Fibroblast of pulmonary artery (primary cell): ENCODE measurements at regions not wholly inside any gene's neighbourhood (a gene's known extent, or its start where the extent isn't known, plus 50 kb on each side); places are given as distances from the start of the nearest gene placed in this dataset.

Source experiments
- DNase-seq: peaks from one replicate; pipeline ENCODE4 v3.0.0-alpha.2; 2010; ENCODE audit warnings: low read depth
- H3K4me3 ChIP-seq: replicated peaks from 2 replicates; pipeline ENCODE4 v1.5.1; 2011; ENCODE audit warnings: low read depth, mild to moderate bottlenecking, control low read depth, low read length, moderate library complexity
- TF ChIP-seq, protein P1 (sequence below): IDR thresholded peaks from 2 replicates; pipeline ENCODE4 v1.5.1; 2011; ENCODE audit warnings: mild to moderate bottlenecking, control low read depth, low read length, inconsistent platforms; ENCODE audit errors: missing control alignments

GRCh38 chr7:121473645-121474300 is 77.7 kb upstream of the FAM3C start:
- no peak for DNase-seq
- TF ChIP-seq, protein P1, sequence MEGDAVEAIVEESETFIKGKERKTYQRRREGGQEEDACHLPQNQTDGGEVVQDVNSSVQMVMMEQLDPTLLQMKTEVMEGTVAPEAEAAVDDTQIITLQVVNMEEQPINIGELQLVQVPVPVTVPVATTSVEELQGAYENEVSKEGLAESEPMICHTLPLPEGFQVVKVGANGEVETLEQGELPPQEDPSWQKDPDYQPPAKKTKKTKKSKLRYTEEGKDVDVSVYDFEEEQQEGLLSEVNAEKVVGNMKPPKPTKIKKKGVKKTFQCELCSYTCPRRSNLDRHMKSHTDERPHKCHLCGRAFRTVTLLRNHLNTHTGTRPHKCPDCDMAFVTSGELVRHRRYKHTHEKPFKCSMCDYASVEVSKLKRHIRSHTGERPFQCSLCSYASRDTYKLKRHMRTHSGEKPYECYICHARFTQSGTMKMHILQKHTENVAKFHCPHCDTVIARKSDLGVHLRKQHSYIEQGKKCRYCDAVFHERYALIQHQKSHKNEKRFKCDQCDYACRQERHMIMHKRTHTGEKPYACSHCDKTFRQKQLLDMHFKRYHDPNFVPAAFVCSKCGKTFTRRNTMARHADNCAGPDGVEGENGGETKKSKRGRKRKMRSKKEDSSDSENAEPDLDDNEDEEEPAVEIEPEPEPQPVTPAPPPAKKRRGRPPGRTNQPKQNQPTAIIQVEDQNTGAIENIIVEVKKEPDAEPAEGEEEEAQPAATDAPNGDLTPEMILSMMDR: no peak
- no peak overlapping the region for H3K4me3 ChIP-seq

DNA sequence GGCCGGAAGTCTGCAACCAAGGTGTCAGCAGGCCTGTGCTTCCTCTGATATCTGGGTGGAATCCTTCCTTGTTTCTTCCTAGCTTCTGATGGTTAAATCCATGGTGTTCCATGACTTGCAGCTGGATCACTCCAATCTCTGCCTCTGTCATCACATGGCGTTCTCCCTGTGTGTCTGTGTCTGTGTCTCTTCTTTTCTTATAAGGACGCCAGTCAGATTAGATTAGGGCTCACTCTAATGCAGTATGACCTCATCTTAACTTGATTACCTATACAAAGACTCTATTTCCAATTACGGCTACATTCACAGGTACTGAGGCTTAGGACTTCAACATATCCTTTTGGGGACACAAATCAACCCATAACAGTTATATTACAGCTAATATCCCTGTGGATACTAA is 70.3 kb upstream of the FAM3C start:
- DNase-seq: no peak
- TF ChIP-seq, protein P1: no peak
- no peak overlapping the region for H3K4me3 ChIP-seq

- TF ChIP-seq, protein P1: no peak
- no peak overlapping the region for H3K4me3 ChIP-seq
- DNase-seq: no peak
Measured at GRCh38 chr7:121459148-121459547, 63.0 kb upstream of the FAM3C start.

- TF ChIP-seq, protein P1: no peak
- no peak overlapping the region for H3K4me3 ChIP-seq
- DNase-seq: no peak
Measured at GRCh38 chr7:121456785-121457359, 60.8 kb upstream of the FAM3C start.

GRCh38 chr7:121456015-121456414 is 59.9 kb upstream of the FAM3C start:
- H3K4me3 ChIP-seq: no peak overlapping the region
- no peak for DNase-seq
- TF ChIP-seq, protein P1: no peak

GRCh38 chr7:121452389-121452788 is 56.3 kb upstream of the FAM3C start:
- TF ChIP-seq, protein P1: no peak
- no peak for DNase-seq
- H3K4me3 ChIP-seq: no peak overlapping the region
